Thyroid gland (tissue), 4 donors: ENCODE measurements at regions not wholly inside any gene's neighbourhood (a gene's known extent, or its start where the extent isn't known, plus 50 kb on each side); places are given as distances from the start of the nearest gene placed in this dataset.

Experiments
- CTCF ChIP-seq, 6 experiments: fragments of 200-600 bp in 3 of 6; fragments of 450-650 bp in 3 of 6; sonication (generic) in 3 of 6; IDR thresholded peaks; one replicate each; pipeline ENCODE4 v1.5.1; 2016 to 2019; ENCODE audit warnings: antibody characterized with exemption in 6 of 6, mild to moderate bottlenecking in 2 of 6, inconsistent platforms in 1 of 6, moderate library complexity in 1 of 6
- POLR2A ChIP-seq, 2 donors: fragments of 450-650 bp; IDR thresholded peaks; one replicate each; pipeline ENCODE4 v1.6.1; 2017; ENCODE audit warnings: antibody characterized with exemption in 2 of 2, mild to moderate bottlenecking in 2 of 2, moderate library complexity in 1 of 2

GRCh38 chr3:185306847-185307246 is 53.0 kb upstream of the EHHADH start:
- TF ChIP-seq CTCF (IDR thresholded peaks at IDR 0.05), result no peak
- no peak for TF ChIP-seq POLR2A (IDR thresholded peaks at IDR 0.05)
